PC-9 (cell line): ENCODE measurements at regions not wholly inside any gene's neighbourhood (a gene's known extent, or its start where the extent isn't known, plus 50 kb on each side); places are given as distances from the start of the nearest gene placed in this dataset.

Experiments used
- EZH2 ChIP-seq: fragments of 200-600 bp; sonication (generic); IDR thresholded peaks from 2 replicates; pipeline ENCODE4 v1.8.0; 2017; ENCODE audit warnings: antibody characterized with exemption, low read depth
- TF ChIP-seq, protein P1 (sequence below): fragments of 200-600 bp; sonication (generic); conservative IDR thresholded peaks from 2 replicates; pipeline ENCODE4 v1.6.1; 2017; ENCODE audit warnings: mixed run types, antibody characterized with exemption, mild to moderate bottlenecking, moderate library complexity

DNA sequence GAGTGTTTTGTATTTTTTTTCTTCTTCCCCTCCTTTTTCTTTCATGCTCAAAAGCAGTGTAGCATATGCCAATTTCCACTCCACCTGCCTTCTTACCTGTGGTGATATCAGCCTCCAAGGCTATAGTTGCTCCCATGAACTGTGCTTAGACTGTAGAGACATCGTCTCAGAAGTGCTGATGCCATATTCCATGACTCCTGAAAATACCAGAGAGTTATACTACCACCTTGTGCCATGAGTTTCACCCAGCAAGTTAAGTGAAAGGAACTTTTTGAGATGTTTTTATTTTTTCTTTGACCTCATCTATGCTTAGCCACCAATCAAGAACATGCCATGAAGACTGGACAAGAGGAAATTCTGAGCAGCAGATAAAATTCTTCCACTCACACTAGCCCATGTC is 142.8 kb upstream of the SEMA3E start:
- TF ChIP-seq, protein P1, sequence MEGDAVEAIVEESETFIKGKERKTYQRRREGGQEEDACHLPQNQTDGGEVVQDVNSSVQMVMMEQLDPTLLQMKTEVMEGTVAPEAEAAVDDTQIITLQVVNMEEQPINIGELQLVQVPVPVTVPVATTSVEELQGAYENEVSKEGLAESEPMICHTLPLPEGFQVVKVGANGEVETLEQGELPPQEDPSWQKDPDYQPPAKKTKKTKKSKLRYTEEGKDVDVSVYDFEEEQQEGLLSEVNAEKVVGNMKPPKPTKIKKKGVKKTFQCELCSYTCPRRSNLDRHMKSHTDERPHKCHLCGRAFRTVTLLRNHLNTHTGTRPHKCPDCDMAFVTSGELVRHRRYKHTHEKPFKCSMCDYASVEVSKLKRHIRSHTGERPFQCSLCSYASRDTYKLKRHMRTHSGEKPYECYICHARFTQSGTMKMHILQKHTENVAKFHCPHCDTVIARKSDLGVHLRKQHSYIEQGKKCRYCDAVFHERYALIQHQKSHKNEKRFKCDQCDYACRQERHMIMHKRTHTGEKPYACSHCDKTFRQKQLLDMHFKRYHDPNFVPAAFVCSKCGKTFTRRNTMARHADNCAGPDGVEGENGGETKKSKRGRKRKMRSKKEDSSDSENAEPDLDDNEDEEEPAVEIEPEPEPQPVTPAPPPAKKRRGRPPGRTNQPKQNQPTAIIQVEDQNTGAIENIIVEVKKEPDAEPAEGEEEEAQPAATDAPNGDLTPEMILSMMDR: no peak
- TF ChIP-seq EZH2: no peak
